Esophagus squamous epithelium (tissue), 5 donors: ENCODE measurements at regions not wholly inside any gene's neighbourhood (a gene's known extent, or its start where the extent isn't known, plus 50 kb on each side); places are given as distances from the start of the nearest gene placed in this dataset.
A peak's percentile ranks its signal among the peaks of the same experiment; 100 is the strongest.

ENCODE experiments used
- DNase-seq: peaks from one replicate; lab custom pipeline; 2025; lab: John Stamatoyannopoulos, UW
- H3K27ac ChIP-seq, 4 donors: fragments of 200-600 bp; sonication (generic); one replicate each; pipeline ENCODE4 v1.5.1; 2016 to 2019; ENCODE audit warnings: mild to moderate bottlenecking in 1 of 4
- H3K27me3 ChIP-seq, 4 donors: fragments of 200-600 bp; sonication (generic); 1 replicate in 3 of 4; 2 replicates in 1 of 4; pipeline versions ENCODE4 v1.5.1 to v1.6.0; 2017 to 2021; ENCODE audit warnings: antibody characterized with exemption in 1 of 4
- H3K36me3 ChIP-seq, 3 donors: fragments of 200-600 bp; sonication (generic); one replicate each; pipeline ENCODE4 v1.5.1; 2016 to 2019
- H3K4me1 ChIP-seq, 3 donors: fragments of 200-600 bp; sonication (generic); one replicate each; pipeline ENCODE4 v1.5.1; 2017 to 2019
- H3K4me3 ChIP-seq, 4 donors: fragments of 200-600 bp; sonication (generic); 1 replicate in 3 of 4; 2 replicates in 1 of 4; pipeline ENCODE4 v1.5.1; 2016 to 2019; ENCODE audit warnings: mild to moderate bottlenecking in 2 of 4, moderate library complexity in 1 of 4
- H3K9me3 ChIP-seq, 3 donors: fragments of 200-600 bp; sonication (generic); one replicate each; pipeline ENCODE4 v1.5.1; 2016 to 2019
- CTCF ChIP-seq, 6 experiments: fragments of 450-650 bp in 4 of 6; fragments of 200-600 bp in 2 of 6; sonication (generic) in 2 of 6; IDR thresholded peaks; one replicate each; pipeline ENCODE4 v1.5.1; 2016 to 2019; ENCODE audit warnings: antibody characterized with exemption in 6 of 6, mild to moderate bottlenecking in 4 of 6, moderate library complexity in 4 of 6
- POLR2A ChIP-seq, 4 donors: fragments of 450-650 bp; IDR thresholded peaks; one replicate each; pipeline ENCODE4 v1.6.1; 2017; ENCODE audit warnings: antibody characterized with exemption in 4 of 4, mild to moderate bottlenecking in 4 of 4, moderate library complexity in 3 of 4
- WGBS, 2 donors: methylation state at CpG; one replicate each; pipeline ENCODE4 v1.1.5; 2018; 5-methylcytosine and 5-hydroxymethylcytosine counted together
- intact Hi-C: fragments of 100-400 bp; cut with DNase I; formaldehyde crosslinking; loops from one replicate; pipeline ENCODE4 v1.15.0; 2022
- donor health status: DM: yes; HTN: yes; CAD: no.

GRCh38 chr9:109859447-109859846, 79.4 kb downstream of the PALM2AKAP2 start:
- H3K9me3 ChIP-seq: no peaks in the 10 kb centered on the region
- no peak overlapping the region for H3K27ac ChIP-seq
- H3K36me3 ChIP-seq: no peaks in the 10 kb centered on the region
- intact Hi-C loops: no loop called here
- no peak for DNase-seq
- no peaks in the 10 kb centered on the region for H3K27me3 ChIP-seq
- peak in 1 of 6 experiments; percentile 3 for TF ChIP-seq CTCF (IDR thresholded peaks at IDR 0.05)
- no peak for TF ChIP-seq POLR2A (IDR thresholded peaks at IDR 0.05)
- WGBS, 2 donors: 36 to 65% methylated on average over 2 of the region's 2 CpGs
- H3K4me1 ChIP-seq: peaks cover 0 to 13% (median 5%) of the 10 kb centered on the region in 3 donors
- no peak overlapping the region for H3K4me3 ChIP-seq

GRCh38 chr9:109860521-109860920, 80.5 kb downstream of the PALM2AKAP2 start:
- Histone ChIP-seq H3K27ac (peak overlapping the region in 1 of 4 donors; percentile 21), H3K27me3 (no peaks in the 10 kb centered on the region), H3K4me3 (no peak overlapping the region), H3K4me1 (peaks cover 0 to 13% (median 5%) of the 10 kb centered on the region in 3 donors), H3K9me3 (no peaks in the 10 kb centered on the region), H3K36me3 (no peaks in the 10 kb centered on the region)
- DNase-seq: no peak
- WGBS, 2 donors: 61 to 72% methylated on average over 2 of the region's 2 CpGs
- intact Hi-C loops: no loop called here
- TF ChIP-seq CTCF (IDR thresholded peaks at IDR 0.05) (no peak), POLR2A (IDR thresholded peaks at IDR 0.05) (no peak)

- TF ChIP-seq POLR2A (IDR thresholded peaks at IDR 0.05): no peak
- TF ChIP-seq CTCF (IDR thresholded peaks at IDR 0.05): no peak
- Histone ChIP-seq H3K36me3 (no peaks in the 10 kb centered on the region), H3K27ac (peak overlapping the region in 3 of 4 donors; percentile 17 to 37 (median 29)), H3K4me3 (no peak overlapping the region), H3K27me3 (no peaks in the 10 kb centered on the region), H3K9me3 (no peaks in the 10 kb centered on the region), H3K4me1 (peaks cover 0 to 13% (median 5%) of the 10 kb centered on the region in 3 donors)
- intact Hi-C loops: no loop called here
- whole genome bisulfite sequencing, 2 donors: 40 to 53% methylated on average over 4 of the region's 4 CpGs
- no peak for DNase-seq
Observed at GRCh38 chr9:109861499-109861898, 81.5 kb downstream of the PALM2AKAP2 start.

- H3K36me3 ChIP-seq: no peaks in the 10 kb centered on the region
- no peak overlapping the region for H3K4me3 ChIP-seq
- no peaks in the 10 kb centered on the region for H3K9me3 ChIP-seq
- intact Hi-C loops: no loop called here
- DNase-seq: no peak
- H3K27ac ChIP-seq: peak overlapping the region in 3 of 4 donors; percentile 17 to 37 (median 29)
- peaks cover 0 to 13% (median 5%) of the 10 kb centered on the region in 3 donors for H3K4me1 ChIP-seq
- no peaks in the 10 kb centered on the region for H3K27me3 ChIP-seq
- TF ChIP-seq POLR2A (IDR thresholded peaks at IDR 0.05): no peak
- no peak for TF ChIP-seq CTCF (IDR thresholded peaks at IDR 0.05)
Observed at GRCh38 chr9:109861918-109862317, 81.9 kb downstream of the PALM2AKAP2 start.

GRCh38 chr9:109862452-109862851, 82.5 kb downstream of the PALM2AKAP2 start:
- intact Hi-C loops: no loop called here
- peaks cover 0 to 3% (median 0%) of the 10 kb centered on the region in 4 donors for H3K27me3 ChIP-seq
- H3K36me3 ChIP-seq: no peaks in the 10 kb centered on the region
- no peak for DNase-seq
- no peak for TF ChIP-seq POLR2A (IDR thresholded peaks at IDR 0.05)
- no peak for TF ChIP-seq CTCF (IDR thresholded peaks at IDR 0.05)
- H3K9me3 ChIP-seq: no peaks in the 10 kb centered on the region
- WGBS, 2 donors: 63 to 68% methylated on average over 2 of the region's 3 CpGs
- H3K4me3 ChIP-seq: no peak overlapping the region
- peaks cover 0 to 13% (median 5%) of the 10 kb centered on the region in 3 donors for H3K4me1 ChIP-seq
- H3K27ac ChIP-seq: peak overlapping the region in 1 of 4 donors; percentile 37
